Mucosa of gallbladder (tissue), 1 donor: ENCODE measurements at regions not wholly inside any gene's neighbourhood (a gene's known extent, or its start where the extent isn't known, plus 50 kb on each side); places are given as distances from the start of the nearest gene placed in this dataset.

Experiments
- DNase-seq: peaks from one replicate; pipeline ENCODE4 v3.0.0-alpha.2; 2020; ENCODE audit warnings: low spot score
- donor health status: DM: no; HTN: no; CAD: no.

GRCh38 chr5:167673942-167674341, 617.5 kb upstream of the WWC1 start:
- no peak for DNase-seq

DNA sequence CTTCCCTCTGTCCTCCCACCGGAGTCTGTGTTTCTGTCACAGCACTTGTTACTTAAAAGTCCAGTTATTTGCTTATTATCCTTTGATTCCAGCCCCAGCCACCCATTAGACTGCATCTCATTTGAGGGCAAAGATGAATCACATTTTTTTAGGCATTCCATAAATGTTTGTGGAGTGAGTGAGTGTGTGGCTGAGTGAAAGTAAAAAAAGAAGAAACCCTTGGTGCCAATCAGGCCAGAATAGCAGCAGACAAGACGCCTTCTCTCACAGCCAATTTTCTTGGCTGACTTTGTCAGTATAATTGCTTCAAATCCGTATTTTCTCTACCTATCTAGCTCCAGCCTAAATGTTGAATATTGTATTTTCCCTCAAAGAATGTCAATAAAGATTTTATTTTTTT, 613.0 kb upstream of the WWC1 start:
- DNase-seq: no peak

GRCh38 chr5:167684251-167684650, 607.2 kb upstream of the WWC1 start:
- no peak for DNase-seq

- no peak for DNase-seq
These were observed 602.9 kb upstream of the WWC1 start for GRCh38 chr5:167688341-167689130.

DNA sequence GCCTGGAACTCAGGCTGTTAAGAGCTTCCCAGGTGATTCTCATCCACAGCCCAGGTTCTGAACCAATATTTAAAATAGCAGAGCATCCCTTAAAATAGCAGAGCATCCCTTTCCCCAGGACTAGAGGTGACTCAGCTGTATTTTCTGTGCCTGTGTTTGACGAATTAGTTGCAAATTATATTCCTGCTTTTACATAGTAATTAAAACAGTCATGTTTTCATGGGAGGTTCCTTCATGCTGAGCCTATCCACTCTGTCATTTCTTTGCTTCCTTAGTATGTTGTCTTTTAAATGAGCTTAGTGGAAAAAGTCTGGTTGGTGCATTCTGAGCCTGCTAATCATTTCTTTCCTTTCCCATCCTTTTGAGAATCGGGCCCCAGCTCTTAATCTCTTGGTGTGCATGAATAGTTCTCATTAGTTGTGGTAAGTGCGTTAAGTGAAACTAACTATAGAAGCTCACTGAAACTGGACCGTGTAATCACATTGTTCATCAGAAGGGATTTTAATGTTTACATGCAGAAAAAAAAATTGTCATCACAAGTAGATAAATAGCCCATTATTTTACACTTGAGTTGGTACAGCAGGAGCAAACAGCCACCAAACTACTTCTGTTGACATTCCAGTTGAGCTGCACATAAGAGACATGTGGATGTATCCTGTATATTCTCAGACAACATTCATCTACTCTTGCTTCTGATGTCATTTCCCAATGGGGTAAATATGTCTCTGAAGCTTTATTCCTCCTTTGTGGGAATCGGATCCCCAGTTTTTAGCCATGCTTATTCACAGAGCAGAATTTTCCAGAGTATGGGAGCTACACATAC, 596.9 kb upstream of the WWC1 start:
- no peak for DNase-seq

- no peak for DNase-seq
These were observed 594.7 kb upstream of the WWC1 start for GRCh38 chr5:167696558-167697314.

GRCh38 chr5:167699432-167699831, 592.0 kb upstream of the WWC1 start:
- DNase-seq: peak; percentile 44

- no peak for DNase-seq
These were observed 590.4 kb upstream of the WWC1 start for GRCh38 chr5:167701051-167701450.

- DNase-seq: no peak
These were observed 589.4 kb upstream of the WWC1 start for GRCh38 chr5:167702014-167702413.

GRCh38 chr5:167708449-167708848, 583.0 kb upstream of the WWC1 start:
- DNase-seq: no peak

DNA sequence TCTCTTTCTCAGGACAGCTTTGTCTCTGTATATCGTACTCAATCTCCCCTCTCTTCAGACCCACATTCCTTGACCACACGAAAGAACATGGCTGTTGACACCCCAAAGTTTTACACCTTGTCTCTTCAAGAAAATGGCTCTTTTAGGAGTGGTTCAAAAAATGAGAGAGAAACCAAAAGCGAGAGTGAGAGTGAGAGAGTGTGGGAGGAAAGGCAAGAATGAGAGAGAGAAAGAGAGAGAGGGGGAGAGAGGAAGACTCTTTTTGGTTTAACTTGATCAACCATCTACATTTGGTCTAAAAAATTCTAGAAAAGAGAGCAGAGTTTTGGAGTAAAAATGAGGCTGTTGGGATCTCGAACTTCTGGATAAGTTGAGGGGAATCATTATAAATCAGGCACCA, 581.8 kb upstream of the WWC1 start:
- DNase-seq: no peak

- no peak for DNase-seq
These were observed 580.9 kb upstream of the WWC1 start for GRCh38 chr5:167710444-167711073.

DNA sequence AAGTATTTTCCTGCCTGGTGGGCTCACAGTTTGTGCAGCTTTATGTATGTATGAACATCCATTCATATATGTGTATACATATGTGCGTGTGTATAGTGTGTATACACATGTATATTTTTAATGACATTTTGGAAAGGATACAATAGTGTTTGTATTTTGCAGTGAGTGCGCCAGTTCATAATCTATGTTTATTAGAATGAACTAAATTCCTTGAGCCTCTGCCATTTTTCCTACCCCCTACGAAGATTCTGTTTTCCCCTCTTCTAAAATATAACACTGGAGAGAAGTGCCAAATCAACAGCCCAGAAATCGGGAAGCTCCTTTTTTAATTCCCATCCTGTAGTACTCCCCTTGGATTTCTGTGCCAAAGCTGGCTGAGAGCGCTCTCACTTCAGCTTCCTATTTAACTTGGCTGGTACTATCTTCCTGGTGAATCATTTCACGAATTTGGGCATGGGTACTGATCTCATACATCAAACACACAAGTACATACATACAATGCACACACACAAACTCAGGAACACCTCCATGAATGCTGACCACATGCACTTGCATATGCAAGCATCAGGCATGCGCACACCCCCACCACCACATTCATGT, 578.4 kb upstream of the WWC1 start:
- no peak for DNase-seq

DNA sequence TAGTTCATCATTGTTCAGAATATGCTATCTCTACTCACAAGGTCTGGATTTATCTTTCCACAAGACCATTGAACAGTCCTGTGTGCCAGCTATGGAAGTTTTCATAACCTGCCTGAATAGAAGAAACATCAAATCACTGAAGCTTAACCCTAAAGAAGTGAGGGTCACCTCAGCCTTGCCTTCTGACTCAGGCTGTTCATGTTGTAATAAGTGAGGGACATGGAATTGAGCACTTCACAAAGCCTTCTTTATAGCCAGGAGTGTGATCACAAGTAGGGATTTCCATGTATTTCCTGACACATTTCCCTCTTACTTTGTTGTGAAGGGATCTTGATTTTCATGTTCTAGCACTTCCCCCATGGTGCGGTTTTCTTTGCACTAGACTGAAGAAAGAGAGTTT, 577.5 kb upstream of the WWC1 start:
- DNase-seq: no peak

DNA sequence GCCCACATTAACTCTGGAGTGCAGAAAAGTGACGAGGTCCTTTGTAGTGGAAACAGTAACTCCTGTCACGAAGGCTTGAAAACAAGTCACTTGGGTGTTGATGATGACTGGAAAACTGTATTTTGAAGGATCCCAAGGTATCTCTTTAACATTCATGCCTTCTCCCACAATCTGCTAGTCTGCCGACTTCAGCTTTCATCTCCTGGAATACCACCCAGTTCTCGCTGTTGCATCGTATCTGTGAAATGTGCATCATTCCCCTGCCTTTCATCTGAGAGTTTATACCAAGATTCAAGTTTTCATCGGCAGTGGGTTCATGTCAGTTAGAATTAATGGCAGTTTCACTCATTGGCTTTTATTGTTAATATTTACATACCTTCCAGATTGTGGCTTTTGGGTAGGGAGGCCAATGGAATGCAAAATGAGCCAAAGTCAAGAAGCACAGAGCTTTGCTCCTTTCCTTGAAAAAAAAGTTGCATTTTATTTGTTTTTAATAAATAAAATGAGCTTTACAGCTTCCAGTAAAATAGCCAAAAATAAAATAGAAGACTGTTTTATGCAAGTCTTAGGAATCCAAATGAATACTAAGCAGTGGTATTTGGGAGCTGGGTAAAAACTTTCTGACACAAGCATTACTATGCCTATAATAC, 575.2 kb upstream of the WWC1 start:
- DNase-seq: no peak

- no peak for DNase-seq
These were observed 571.2 kb upstream of the WWC1 start for GRCh38 chr5:167720259-167720658.

GRCh38 chr5:167720676-167721260, 570.7 kb upstream of the WWC1 start:
- no peak for DNase-seq

- DNase-seq: no peak
These were observed 569.5 kb upstream of the WWC1 start for GRCh38 chr5:167721926-167722440.

DNA sequence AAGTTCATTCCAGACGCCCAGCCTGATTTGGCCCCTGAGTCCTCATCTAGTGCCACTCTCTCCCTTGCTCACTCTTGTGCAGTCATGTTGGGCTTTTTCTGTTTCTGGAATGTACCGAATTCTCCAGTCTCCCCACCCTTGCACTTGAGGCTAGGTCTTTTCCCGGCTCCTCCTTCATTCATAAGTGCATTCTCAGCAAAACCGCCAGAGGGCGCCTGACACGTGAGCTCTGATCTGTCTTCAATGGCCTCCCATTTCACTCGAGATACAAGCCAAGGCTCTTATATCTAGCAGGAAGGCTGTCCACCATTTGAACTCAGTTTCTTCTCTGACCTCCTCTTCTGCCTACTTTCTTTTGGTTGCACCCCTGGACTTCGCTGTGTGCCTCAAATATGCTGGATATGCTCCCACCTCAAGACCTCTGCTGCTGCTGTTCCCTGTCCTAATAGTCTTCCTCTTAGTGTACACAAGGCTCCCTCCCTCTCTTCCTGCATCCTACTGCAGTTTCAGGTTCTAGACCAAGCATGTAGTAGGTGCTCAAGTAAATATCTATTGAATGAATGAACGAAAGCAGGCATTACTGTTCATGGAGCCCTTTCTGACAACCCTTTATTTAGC, 568.1 kb upstream of the WWC1 start:
- DNase-seq: peak; percentile 78

DNA sequence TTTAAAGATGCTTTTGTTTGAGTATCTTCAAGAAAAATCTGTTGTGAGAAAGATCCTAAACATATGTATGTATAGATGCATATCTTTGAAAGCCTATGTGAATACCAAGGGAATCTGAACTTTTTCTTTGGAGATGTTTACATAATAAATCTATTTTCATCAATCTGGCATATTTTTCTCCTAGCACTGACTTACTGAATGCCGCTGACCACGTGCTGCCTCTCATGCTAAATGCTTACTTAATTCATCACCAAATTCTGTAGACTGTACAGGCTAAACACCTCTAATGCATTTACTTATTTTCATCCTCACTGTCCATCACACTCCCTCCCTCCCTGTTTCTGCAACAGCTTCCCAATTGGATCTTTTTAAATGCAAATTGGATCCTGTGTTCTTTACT, 566.2 kb upstream of the WWC1 start:
- no peak for DNase-seq
